KBM-7 (cell line): ENCODE measurements at regions not wholly inside any gene's neighbourhood (a gene's known extent, or its start where the extent isn't known, plus 50 kb on each side); places are given as distances from the start of the nearest gene placed in this dataset.

Source experiments
- DNase-seq: peaks from one replicate; pipeline ENCODE4 v3.0.0-alpha.2; 2015
- in situ Hi-C: fragments of 300-500 bp; cut with MboI; formaldehyde crosslinking; loops from 2 replicates; pipeline ENCODE4 v1.14.3; 2020; ENCODE audit warnings: low sequenced_read_pairs, low pct_unique_long_range_greater_than_20kb, mixed read lengths

DNA sequence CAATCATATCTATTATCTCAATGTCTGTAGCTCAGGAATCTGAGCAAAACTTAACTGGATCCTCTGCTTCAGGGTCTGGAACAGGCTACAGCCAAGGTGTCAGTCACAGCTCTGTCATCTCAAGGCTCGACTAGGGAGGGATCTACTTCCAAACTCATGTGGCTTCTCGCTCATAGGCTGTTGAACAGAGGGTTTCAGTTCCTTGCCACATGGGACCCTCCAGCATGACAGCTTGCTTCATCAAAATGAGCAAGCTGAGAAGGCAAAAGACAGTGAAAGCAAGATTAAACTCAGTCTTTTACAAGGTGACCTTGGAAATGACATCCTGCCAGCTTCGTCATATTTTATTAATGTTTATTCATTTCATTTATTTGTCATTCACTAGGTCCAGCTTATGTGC, 111.7 kb downstream of the GADD45G start:
- in situ Hi-C loops, result no loop called here
- DNase-seq, result no peak

DNA sequence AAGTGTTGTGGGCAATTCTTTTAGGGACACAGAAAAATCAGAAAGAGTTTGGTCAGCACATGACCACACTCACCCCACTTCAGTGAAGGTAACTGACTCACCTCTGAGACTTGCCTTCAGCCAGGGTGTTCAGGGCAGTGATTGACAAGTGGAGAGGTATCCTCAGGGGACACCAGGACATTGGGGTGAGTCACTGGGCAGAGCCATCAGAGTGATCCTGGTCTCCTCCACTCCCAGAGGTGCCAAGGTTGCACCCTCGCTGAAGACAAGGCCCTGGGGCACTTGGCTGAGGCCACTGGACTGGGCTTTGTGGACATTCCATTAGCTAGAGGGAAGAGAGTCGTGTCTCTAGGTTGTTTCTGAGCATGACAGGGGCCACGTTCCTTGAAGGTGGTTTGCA, 113.4 kb downstream of the GADD45G start:
- no peak for DNase-seq

DNA sequence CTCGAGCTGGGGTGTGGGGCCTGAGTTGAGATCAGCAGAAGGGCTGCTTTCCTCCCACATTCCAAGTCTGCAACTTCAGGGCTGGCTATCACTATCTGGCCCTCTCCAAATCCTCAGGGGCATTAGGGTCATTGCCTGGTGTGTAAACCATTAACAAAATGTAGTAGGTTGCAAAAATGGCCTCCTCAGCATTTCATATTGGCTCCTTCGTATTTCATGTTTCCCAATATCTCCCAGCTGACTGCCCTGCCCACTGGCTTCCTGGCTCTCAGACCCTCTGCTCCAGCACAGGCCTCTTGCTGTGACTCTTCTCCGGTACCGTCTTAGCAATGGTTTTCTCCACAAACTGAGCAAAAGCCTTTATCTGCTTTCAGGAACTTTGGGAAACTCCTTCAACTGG, 113.8 kb downstream of the GADD45G start:
- in situ Hi-C loops, result no loop called here
- no peak for DNase-seq

More for the DNA sequence above, 113.4 kb downstream of the GADD45G start:
- in situ Hi-C loops, result no loop called here

DNA sequence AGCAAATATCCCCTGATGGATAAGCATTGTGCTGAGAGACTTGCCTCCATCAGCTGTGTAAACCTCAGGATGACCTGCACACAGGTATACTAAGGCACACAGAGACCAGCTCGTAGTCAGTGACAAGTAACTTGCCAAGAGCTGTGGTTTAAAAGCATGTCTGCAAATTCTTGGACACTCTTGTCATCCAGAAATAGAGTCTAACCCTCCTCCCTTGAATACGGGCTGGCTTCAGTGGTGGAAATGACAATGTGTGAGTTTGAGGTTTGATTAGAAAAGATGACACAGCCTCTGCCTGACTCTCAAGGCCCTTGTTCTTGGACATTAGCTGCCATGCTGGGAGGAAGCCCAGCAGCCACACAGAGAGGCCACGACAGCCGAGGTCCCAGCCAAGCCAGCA, 114.4 kb downstream of the GADD45G start:
- in situ Hi-C loops, result no loop called here
- no peak for DNase-seq

DNA sequence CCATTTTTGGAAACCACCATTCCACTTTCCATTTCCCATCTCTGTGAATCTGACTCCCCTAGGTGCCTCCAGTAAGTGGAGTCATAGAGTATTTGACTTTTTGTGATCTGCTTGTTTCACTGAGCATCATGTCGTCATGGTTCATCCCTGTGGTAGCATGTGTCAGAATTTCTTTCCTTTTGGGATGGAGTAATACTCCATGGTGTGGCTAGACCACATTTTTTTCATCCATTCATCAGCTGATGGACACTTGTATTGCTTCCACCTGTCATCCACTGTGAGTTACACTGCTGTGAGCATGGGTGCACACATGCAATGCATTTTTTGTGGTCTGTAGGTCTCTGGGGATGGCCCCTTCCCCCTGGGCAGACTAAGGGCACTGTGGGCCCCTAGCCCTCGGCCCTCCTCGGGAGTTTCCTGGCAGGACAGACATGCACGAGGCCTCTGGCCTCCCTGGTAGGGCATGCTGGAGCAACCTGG, 115.9 kb downstream of the GADD45G start:
- in situ Hi-C loops, result no loop called here

DNA sequence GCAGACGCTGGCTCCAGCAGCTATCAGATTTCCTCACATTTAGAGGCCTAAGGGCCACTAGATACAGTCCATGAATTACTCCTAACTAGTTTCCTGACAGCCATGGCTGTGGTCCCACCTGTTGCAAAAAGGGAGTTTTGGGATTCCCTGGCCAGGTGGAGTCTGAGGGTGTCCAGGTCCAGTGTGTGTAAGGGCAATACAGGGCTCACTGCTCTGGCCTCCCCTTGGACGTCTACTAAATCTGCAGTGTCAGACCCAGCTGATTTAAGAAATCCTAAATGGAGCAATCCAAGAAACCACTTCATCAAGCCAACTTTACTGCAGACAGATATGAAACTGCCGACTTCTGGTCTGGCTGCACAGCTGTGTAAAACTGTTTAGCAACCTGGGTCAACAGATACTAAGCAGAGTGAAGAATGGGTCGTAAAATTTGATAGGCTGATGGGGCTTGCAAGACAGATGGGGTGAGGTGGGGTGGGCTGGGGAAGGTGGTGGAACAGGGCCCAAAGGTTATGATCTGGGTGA, 116.4 kb downstream of the GADD45G start:
- DNase-seq, result no peak
- in situ Hi-C loops, result no loop called here

More for the DNA sequence above, 115.9 kb downstream of the GADD45G start:
- DNase-seq, result no peak

DNA sequence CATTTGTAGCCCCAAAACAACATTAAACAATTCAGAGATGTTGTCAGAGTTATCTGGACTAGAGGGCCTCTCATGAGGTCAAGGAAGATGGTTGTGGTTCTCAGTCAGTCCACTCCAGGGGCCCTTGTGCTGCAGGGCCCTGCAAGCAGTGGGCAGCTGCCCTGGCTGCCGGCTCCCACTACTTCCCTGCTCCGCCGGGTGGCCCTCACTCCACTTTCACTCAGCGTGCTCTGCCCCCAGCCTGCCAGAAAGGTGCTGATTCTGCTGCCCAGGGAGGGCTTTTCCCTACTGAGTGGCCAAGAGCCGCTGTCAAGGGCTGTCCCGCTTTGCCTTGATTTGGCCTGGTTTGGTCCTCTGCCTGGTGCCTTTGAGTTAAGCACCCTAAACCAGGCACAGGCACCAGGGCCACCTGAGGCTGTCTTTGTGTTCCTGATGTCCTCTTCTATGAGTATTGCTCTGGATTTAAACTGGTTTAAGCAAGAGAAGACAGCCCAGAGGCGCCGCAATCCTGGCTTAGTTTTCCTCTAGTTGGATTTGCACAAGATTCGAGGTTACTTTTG, 117.2 kb downstream of the GADD45G start:
- no peak for DNase-seq
- in situ Hi-C loops, result no loop called here

DNA sequence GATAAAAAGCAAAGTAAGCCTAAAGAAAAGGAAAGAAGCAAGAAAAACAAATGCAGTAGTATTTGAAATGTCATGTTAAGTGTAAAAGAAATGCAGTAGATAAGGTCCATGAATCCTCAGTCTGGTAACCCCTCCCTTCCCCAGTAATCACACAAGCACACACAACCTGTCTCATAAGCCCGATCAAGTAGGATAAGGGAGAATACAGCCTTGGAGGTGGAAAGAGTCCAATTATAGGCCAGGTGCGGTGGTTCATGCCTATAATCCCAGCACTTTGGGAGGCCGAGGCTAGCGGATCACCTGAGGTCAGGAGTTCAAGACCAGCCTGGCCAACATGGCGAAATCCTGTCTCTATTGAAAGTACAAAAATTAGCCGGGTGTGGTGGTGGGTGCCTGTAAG, 117.9 kb downstream of the GADD45G start:
- in situ Hi-C loops, result no loop called here
- no peak for DNase-seq

DNA sequence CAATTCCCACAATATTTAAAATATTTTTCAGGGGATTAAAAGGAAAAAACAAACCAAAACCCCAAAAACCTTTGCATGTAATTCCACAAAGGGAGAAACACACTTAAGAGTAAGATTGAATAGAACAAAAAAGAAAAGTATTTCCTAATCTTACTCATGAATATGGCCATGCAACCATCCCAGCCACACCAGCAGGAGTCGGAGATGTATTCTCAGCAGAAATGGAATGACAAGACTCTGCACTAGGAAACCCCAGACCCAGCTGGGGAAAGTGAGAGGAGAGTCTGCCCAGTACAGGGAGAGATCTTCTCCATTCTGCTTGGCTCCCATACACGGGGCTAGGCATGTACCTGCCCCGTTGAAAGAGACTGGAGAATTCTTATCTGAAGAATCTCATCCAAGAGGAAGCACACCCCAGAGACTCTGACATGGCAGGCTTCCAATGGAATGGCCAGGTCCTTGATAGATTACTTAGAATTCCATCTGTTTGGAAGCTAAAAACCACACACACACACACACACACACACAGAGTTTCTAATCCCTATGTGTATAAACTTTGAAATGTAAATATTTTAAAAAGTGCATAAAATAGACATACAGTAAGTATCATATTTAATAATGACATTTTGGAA, 118.8 kb downstream of the GADD45G start:
- in situ Hi-C loops, result no loop called here
- no peak for DNase-seq

DNA sequence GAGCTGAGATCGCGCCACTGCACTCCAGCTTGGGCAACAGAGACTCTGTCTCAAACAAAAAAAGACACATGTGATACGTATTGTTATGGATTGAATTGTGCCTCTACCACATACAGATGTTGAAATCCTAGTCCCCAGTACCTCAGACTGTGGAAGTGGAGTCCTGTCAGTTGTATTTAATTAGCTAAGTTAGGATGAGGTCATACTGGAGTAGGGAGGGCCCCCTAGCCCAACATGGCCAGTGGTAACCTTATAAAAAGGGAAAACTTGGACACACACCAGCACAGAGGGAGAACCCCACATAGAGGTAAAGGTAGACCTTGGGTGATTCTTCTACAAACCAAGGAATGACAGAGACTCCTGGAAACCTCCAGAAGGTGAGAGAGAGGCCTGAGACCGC, 119.8 kb downstream of the GADD45G start:
- in situ Hi-C loops, result loop anchor here (25.0 kb wide), 1 partner anchor 87 kb away; no protein-coding TSS in a partner anchor

DNA sequence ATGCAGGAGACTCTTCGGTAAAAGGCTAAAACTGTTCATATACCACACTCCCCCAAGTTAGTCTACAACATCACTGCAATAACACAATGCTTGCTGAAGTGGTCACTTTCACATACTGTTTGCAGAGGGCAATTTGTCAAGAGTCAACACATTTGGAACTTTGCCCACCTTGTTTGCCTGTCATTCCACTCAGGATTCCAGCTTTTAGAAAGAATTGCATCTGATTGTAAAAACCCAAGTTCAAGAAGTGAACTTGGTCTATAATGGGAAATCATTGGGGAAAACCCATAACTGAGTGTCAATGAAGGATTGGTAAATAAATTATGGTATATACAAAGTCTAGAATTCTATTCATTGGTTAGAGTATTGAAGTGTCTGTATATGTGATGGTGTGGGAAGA, 120.5 kb downstream of the GADD45G start:
- in situ Hi-C loops, result loop anchor here (25.0 kb wide), 1 partner anchor 88 kb away; no protein-coding TSS in a partner anchor
- no peak for DNase-seq

More for the DNA sequence above, 119.8 kb downstream of the GADD45G start:
- no peak for DNase-seq

DNA sequence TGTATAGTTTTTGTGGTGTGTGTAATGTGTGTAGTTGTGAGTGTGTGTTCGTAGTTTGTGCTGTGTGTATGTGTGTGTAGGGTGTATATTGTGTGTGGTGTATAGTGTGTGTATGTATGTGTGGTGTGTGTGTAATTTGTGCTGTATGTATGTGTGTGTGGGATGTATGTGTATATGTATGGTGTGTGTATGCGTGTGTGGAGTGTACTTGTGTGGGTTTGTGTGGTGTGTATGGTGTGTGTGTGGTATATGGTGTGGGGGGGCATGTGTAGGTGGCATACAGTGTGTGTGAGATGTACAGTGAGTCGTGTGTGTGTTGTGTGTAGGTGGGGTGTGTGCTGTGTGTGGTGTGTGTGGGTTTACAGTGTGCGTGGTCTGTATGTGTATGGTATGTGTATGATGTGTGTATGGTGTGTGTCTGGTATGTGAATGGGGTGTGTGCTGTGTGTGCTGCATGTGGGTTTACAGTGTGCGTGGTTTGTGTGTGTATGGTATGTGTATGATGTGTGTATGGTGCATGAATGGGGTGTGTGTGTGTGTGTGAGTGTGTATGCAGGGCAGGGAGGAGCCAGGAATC, 125.2 kb downstream of the GADD45G start:
- in situ Hi-C loops, result loop anchor here (25.0 kb wide), 1 partner anchor 93 kb away; no protein-coding TSS in a partner anchor
- DNase-seq, result no peak

DNA sequence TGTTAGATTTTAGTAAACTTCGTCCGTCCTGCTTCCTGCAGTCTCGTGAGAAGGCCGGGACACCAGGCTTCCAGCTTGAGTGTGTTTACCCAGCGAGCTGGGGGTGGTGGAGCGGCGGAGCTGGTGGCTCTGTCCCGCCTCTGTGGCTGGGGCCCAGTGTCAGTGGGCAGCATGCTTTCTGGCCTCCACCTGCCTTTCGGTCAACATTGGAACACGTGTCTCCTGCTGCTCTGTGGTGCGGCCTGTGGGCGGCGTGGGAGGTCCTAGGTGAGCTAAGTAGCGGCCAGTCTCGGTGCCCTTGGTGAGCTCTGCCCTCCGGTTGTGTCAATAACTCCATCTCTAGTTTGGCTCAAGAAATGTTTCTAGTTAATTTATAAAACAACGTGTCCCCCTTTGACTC, 125.9 kb downstream of the GADD45G start:
- in situ Hi-C loops, result loop anchor here (25.0 kb wide), 1 partner anchor 93 kb away; no protein-coding TSS in a partner anchor
- no peak for DNase-seq

DNA sequence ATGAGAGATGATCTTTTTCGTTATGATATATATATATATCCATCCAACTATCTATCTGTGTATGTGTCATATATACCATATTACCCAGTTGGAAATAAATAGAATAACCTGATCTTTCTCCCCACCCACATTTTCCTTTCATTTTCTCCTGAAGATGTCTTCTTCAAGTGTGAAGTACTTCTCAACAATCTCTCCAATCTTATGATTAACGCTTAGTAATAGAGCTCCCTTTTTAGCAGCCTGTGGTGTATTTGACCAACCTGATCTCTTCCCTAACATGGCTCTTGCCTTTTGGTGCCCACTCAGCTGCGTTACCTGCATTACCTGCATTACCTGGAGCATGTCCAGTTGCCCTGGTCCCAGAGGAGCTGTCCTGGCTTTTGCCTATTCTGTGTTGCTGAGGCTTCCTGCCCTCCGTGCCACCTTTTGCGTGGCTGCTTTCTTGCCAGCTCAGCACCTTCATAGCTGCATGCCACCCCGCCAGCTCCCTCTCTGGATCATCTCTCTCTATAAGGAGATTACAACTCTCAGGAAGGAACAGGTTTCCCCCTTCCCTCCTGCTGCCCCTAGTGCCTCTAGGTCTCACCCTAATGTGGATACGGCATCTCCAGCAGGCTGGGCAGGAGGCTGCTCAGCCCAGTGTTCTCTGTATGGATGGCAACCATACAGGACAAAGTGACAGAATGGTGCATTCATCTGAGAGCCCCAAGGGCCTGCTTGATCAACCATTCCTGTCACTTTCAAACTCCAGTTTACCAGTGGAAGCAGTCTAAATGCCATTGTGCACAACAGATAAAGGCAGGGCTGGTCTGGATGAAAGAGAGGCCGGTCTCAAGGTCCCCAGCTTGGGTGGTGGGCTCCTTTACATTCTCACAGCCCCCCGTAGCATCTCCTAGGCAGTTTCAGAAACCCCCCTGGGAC, 126.7 kb downstream of the GADD45G start:
- DNase-seq, result no peak
- in situ Hi-C loops, result loop anchor here (25.0 kb wide), 1 partner anchor 94 kb away; no protein-coding TSS in a partner anchor

DNA sequence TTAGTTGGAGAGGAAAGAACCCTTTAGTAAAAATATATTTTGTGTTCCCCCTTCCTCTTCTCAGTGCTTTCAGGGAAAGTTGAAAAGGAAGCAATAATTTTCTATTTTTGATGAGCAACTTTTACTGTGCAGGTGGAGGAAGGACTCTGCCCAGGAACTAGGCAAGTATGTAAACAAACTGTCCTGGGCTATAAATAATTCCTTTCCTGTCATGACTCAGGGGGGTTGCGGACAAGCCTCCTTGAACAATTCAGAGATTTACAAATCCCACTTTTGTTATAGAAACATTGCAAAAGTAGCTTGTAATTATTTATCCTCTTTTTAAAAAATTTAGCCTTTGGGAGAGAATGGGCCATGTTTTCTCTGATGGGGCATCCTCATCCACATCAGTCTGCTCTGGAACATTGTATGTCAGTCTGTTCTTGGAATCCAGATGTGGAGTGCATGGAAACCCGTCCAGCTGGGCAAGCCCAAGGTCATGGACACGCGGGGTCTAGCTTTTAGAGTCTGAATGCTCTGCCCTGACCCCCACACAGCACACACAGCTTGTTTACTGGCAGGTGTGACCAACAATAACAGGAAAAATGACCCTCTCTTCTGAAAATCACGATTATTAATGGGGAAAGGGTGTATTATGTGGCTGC, 127.6 kb downstream of the GADD45G start:
- in situ Hi-C loops, result loop anchor here (25.0 kb wide), 1 partner anchor 95 kb away; no protein-coding TSS in a partner anchor
- DNase-seq, result no peak

DNA sequence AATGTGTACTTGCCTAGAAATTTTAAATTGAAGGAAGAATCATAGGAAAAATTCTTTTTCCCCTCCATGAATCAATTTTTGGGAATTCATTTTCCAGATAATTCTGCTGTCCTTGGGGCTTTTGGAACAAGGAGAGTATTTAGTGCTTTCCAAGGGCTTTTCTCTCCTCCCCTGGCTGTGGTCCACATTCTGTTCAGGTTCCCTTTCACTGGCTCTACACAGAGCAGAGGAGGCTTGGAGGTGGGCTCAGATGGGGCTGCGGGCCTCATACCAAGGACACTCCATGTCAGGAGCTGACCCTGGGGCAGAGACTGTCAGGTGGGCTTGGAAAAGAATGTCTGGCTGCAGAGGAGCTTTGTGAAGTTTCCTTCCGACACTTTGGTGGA, 128.1 kb downstream of the GADD45G start:
- in situ Hi-C loops, result loop anchor here (25.0 kb wide), 1 partner anchor 96 kb away; no protein-coding TSS in a partner anchor
- DNase-seq, result no peak

DNA sequence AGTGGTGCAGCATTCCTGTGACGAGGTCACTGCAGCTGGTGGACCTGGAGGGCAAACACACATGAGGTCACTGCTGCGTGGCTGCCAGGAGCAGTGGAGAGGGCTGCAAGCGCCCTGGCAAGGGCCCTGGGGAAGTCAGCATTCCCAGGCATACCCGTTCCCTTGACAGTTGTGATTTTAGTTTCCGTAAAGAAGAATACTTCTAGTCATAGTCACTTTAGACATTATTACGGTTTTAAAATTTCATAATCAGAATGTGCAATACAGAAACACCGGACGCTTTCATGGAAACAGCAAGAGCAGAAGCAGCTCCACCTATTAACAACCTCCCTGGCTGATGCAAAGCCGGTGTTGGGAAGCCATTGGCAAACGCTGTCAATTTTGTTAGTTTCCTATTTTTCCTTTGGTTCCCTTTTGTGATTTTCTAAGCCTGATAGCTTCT, 129.8 kb downstream of the GADD45G start:
- no peak for DNase-seq
- in situ Hi-C loops, result loop anchor here (25.0 kb wide), 1 partner anchor 97 kb away; no protein-coding TSS in a partner anchor

DNA sequence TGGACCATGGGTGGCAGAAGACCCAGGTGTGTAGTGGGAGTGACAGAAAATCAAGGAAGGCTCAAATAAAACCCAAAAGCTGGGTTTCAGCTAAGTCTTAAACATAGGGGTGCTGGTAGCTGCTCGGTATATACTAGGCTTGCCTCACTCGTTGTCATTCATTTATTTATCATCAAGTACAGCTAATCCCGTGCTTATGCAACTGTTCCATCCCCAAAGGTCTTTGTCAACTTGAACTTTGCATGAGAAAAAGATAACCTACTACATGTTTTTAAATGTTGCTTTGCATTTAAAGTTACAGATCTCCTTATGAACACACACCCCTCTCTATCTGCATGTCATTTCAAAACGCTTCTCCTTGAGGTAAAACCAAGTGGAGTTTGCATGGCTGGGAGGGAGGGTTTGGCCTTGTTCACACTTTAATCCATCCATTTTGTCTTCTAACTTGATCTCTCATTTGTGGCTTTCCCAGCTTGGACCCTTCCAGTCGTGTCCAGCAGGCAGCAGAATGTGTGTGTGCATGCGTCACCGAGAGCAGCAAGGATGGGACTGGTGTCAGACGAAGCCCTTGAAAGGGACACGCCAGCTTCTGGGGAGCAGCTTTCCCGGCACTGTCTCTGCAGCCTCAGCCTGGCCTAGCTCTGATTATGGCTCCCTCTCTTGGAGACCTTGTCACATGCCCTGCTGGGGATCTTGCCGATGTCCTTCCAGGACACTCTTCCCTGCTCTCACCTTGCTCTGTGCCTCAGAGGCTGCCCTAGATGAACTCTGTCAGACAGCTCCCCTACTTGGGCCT, 133.5 kb downstream of the GADD45G start:
- in situ Hi-C loops, result loop anchor here (25.0 kb wide), 1 partner anchor 101 kb away; no protein-coding TSS in a partner anchor
- no peak for DNase-seq
